NCI-H1417 (cell line): ENCODE measurements at regions not wholly inside any gene's neighbourhood (a gene's known extent, or its start where the extent isn't known, plus 50 kb on each side); places are given as distances from the start of the nearest gene placed in this dataset.

ENCODE experiments used
- DNase-seq, 3 experiments: peaks; one replicate each; lab custom pipeline; 2025; lab: John Stamatoyannopoulos, UW

DNA sequence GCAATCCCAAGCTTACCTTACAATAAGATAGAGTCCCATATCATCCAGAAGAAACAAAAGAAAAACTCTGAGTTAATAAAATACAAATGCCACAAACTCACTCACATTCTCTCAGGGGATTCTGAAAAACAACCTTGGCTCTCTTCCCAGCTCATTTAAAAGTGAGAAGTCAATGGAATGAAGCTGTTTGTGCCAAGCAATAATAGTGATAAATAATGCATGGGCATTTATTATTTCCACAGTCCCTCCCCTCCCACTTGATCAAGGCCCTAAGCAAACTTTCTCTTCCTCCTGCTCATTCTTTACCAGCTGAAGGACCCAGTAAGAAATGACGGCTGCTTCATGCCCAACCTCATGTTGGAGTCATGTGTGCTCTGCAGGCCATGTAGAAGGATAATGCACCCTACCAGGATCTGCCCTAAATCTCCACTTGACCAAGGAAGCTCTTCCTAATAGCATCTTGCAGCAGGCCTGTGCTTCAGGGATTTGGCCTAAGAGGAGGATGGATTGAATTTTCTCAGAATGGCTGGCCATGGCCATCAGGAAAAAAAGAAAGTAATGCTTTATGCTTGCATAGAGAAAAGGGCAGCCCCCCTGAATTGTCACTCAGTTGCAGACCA lies 451.3 kb downstream of the GPAM start:
- no peak for DNase-seq

GRCh38 chr10:111739125-111739873 lies 444.3 kb downstream of the GPAM start:
- peak in 1 of 3 experiments; percentile 2 for DNase-seq

DNA sequence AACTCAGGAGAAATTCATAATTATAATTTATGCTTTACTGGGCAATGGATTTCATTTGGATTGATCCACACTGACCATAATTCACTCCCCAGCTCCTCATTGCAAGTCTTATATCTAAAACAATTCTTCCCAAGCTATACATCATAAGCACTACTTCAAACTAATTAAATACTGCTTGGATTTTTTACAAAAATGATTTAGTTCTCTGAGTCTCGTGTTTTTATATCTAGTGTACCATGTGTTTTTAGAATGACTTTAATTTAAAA lies 443.8 kb downstream of the GPAM start:
- no peak for DNase-seq

GRCh38 chr10:111745982-111746381 lies 437.6 kb downstream of the GPAM start:
- DNase-seq: no peak

GRCh38 chr10:111747751-111748150 lies 435.8 kb downstream of the GPAM start:
- no peak for DNase-seq

GRCh38 chr10:111748184-111748583 lies 435.4 kb downstream of the GPAM start:
- no peak for DNase-seq

GRCh38 chr10:111750165-111750849 lies 433.3 kb downstream of the GPAM start:
- DNase-seq: no peak

- DNase-seq: peak in 2 of 3 experiments; percentile 27 to 32
These were observed 427.1 kb downstream of the GPAM start for GRCh38 chr10:111756217-111757061.

DNA sequence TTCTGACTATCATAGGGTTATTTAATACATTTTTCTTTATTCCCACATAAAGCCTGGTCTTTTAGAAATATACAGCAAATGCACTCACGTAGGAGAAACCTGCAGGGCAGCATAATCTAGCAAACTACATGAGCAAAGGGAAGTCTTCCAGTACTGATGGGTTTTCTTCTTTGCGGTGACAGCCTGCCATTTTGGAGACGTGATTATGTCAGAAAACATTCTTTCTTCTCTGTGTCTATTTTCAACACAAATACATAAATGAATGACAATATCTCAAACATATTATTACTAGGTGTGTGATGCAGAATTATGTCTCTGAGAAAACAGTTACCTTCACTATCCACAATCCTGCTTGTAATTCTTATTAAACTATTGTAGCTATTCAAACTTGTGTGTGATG lies 425.0 kb downstream of the GPAM start:
- no peak for DNase-seq

GRCh38 chr10:111762114-111762513 lies 421.5 kb downstream of the GPAM start:
- DNase-seq: no peak

- no peak for DNase-seq
These were observed 418.3 kb downstream of the GPAM start for GRCh38 chr10:111765216-111765615.

DNA sequence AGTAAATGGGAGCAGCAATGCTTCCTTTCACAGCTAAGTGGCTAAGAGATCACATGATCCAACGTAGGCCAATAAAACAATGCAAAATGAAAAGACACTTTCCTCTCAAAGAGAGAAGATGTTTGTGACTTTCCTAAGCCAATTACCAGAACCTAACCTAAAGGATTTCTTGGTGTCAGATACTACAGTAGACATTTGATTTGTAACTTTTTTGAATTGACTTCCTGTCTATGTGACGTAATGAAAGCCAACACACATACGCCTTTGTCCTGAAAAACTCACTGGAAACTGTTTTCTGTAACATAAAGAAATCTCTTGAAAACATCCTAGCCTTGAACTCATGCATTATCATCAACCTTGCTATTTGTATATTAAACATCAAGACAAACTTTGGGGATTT lies 417.1 kb downstream of the GPAM start:
- DNase-seq: no peak

GRCh38 chr10:111767661-111768060 lies 415.9 kb downstream of the GPAM start:
- DNase-seq: no peak

DNA sequence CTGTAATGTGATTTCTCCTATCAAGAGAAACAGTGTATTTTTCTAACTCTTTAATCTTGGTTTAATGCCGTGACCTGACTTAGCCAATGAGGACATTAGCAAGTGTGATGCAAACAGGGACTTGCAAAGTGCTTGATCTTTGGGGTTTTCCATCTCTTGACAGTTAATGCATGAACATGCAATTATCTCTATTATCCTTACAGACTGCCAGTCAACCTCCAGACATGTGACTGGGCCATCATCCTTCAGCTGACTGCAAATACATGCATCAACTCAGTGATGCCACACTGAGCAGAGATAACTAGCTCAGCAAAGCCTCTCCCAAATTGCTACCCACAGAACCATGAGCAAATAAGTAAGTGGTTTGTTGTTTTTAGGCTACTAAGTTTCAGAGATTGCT lies 409.6 kb downstream of the GPAM start:
- DNase-seq: no peak

DNA sequence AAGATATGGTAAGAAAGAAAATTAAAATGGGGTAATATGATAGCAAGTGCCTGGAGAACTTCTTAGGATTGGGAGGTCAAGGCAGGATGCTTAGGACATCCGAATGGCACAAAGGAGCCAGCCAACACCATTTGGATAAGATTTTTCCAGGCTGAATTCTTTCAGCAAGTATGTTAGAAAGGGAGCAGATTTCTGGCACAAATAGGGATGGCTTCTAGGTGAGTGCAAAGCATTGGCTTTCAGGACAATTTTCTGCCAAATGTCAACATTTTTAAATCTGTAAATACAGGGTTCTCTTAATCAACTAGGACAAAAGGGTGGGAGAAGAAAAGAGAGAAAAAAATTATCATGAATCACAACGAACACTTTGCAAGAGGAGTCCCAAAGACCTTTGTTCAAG lies 409.1 kb downstream of the GPAM start:
- DNase-seq: no peak

- no peak for DNase-seq
These were observed 399.1 kb downstream of the GPAM start for GRCh38 chr10:111784436-111784835.

DNA sequence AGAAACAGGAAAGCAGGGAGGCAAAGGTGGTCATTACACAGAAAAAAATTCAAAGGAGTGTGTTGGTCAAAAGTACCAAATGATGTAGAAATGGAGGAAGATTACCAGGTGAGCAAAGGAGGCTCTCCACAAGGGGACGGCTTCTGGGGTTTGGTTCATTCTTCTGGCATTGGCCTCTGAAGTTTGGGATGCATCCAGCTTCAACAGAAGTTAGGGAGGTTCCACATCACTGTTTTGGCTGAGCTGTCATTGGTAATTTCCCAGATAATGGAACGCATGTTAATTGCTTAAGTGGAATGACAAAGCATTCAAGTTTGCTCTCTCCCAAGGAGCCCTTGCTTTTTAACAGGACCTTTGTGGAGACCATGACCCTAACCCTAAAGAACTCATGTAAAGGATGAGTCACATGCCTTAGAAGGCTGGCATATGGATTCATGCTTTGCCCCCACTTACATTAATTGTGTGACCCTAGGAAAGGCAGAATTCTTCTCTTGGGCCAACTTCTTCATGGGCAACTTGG lies 398.6 kb downstream of the GPAM start:
- no peak for DNase-seq

DNA sequence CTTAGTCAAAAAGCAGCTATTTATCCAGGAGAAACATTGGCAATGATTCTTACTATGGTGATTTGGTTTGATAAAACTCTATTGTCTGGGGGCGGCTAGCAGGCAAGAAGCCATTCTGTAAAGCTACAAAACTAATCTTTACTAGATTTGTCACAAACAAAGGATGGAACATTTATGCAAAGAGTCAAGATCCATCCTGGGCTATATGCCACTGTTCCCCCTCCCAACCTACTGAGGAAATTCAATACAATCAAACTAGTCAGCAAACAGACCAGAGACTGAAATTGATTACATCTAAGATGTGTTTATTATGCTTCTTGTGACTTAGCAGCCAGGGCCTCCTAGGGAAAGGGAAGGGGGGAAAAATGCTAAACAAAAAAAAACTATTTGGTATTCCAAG lies 397.6 kb downstream of the GPAM start:
- no peak for DNase-seq

DNA sequence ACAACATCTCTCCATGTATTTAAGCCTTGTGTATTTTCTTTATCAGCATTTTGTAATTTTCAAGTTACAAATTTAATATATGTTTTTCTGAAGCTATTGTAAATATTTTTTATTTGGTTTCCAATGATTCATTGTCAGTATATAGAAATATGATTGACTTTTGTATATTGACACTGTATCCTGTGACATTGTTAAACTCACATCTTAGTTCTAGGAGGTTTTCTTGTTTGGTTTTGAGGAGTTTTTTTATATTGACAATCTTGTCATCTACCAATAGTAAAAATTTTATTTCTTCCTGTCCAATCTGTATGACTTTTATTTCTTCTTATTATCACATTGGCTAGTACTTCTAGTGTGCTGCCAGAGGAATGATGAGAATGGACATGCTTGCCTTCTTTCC lies 393.7 kb downstream of the GPAM start:
- DNase-seq: no peak

- DNase-seq: no peak
These were observed 381.7 kb downstream of the GPAM start for GRCh38 chr10:111801841-111802240.

GRCh38 chr10:111804781-111805180 lies 378.8 kb downstream of the GPAM start:
- DNase-seq: no peak

GRCh38 chr10:111811517-111811916 lies 372.0 kb downstream of the GPAM start:
- no peak for DNase-seq
